Neural progenitor cell (in vitro differentiated cells): ENCODE measurements at regions not wholly inside any gene's neighbourhood (a gene's known extent, or its start where the extent isn't known, plus 50 kb on each side); places are given as distances from the start of the nearest gene placed in this dataset.

Experiments used
- CTCF ChIP-seq: fragments of 200-600 bp; sonication (generic); IDR thresholded peaks from 2 replicates; pipeline ENCODE4 v1.5.1; 2017; ENCODE audit warnings: antibody characterized with exemption, mild to moderate bottlenecking
- EZH2 ChIP-seq: fragments of 200-600 bp; sonication (generic); IDR thresholded peaks from 2 replicates; pipeline ENCODE4 v1.6.1; 2017; ENCODE audit warnings: antibody characterized with exemption, mild to moderate bottlenecking, moderate library complexity
- EZH2phosphoT487 ChIP-seq: fragments of 200-600 bp; sonication (generic); IDR thresholded peaks from 2 replicates; pipeline ENCODE4 v1.6.1; 2017; ENCODE audit warnings: antibody characterized with exemption

- TF ChIP-seq EZH2 (no peak), CTCF (no peak), EZH2phosphoT487 (no peak)
Measured at GRCh38 chr4:67134616-67135015, 410.7 kb downstream of the CENPC start.
